ENCODE measurements at regions not wholly inside any gene's neighbourhood (a gene's known extent, or its start where the extent isn't known, plus 50 kb on each side); places are given as distances from the start of the nearest gene placed in this dataset.

DNA sequence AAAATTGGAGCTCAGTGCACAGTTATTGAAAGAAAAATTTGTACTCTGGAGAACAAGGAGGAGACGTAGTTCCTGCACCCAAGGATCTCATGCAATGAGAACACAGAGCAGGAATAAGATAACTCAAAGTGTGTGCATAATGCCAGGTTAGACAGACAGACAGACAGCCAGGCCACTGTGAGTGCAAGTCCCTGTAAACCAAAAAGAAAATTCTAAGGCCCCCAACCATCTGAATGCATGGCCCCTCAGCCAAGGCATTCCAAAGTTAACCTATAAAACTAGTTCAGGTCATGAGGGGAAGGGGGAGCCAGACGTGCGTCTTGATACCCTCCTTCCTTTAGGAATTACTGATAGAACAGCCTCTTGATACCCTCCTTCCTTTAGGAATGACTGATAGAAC is 94.5 kb upstream of the ENPP6 start:
- no peaks in the 10 kb centered on the region for H3K4me1 Mint-ChIP-seq
- peaks cover 8% of the 10 kb centered on the region for H3K9me3 Mint-ChIP-seq
- no peak overlapping the region for H3K27ac Mint-ChIP-seq
- H3K36me3 Mint-ChIP-seq (ENCODE audit: low read depth) = no peaks in the 10 kb centered on the region
- no peak for TF ChIP-seq CTCF (IDR thresholded peaks at IDR 0.05)
- H3K4me3 Mint-ChIP-seq = no peak overlapping the region
- peaks cover 22% of the 10 kb centered on the region for H3K27me3 Mint-ChIP-seq (ENCODE audit: low read depth, poor library complexity)
- no peak for DNase-seq

- H3K4me3 Mint-ChIP-seq = no peak overlapping the region
- no peak overlapping the region for H3K27ac Mint-ChIP-seq
- H3K36me3 Mint-ChIP-seq (ENCODE audit: low read depth) = no peaks in the 10 kb centered on the region
- H3K4me1 Mint-ChIP-seq = no peaks in the 10 kb centered on the region
- H3K27me3 Mint-ChIP-seq (ENCODE audit: low read depth, poor library complexity) = peaks cover 16% of the 10 kb centered on the region
- peaks cover 8% of the 10 kb centered on the region for H3K9me3 Mint-ChIP-seq
- no peak for TF ChIP-seq CTCF (IDR thresholded peaks at IDR 0.05)
- no peak for DNase-seq
These were observed 93.4 kb upstream of the ENPP6 start for GRCh38 chr4:184310881-184311709.

- no peak overlapping the region for H3K4me3 Mint-ChIP-seq
These were observed 92.5 kb upstream of the ENPP6 start for GRCh38 chr4:184310171-184310567.

DNA sequence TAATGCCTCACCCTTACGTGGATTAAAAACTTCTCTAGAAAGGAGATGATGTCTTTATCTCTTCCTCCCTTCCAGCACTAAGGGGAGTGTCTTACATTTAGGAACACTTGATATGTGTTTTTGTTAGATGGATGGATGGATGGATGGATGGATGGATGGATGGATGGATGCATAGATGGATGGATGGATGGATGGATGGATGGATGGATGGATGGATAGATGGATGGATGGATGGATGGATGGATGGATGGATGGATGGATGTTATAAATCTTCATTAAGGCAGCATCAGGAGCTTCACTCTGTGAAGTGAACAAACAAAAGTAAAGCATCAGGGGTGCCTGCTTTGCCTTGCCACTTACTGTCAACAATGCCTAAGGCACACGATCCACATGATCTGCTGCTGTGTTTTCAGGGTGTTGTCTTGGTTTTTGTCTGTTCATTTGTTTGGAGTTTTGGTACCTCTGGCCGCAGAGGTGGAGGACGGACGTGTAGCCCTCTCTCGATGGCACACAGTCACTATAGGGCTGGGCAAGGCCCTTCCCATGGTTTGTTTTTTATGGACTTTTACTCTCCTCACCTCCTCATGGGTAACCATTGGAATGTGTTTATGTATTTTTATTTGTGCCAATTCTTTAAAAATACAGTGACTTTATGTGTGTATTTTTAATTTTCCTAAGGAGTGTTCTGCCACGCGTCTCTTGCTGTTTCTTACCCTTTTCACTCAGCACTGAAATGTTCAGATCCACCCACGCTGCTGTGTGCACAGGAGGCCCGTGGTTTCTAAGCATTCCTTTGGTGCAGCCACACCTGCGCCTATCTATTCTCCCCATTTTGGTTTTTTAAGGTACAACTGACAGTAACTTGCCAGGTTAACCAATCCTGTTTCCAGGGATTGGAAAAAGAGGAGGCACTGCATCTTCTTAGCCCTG is 91.8 kb upstream of the ENPP6 start:
- H3K27me3 Mint-ChIP-seq (ENCODE audit: low read depth, poor library complexity) = peaks cover 13% of the 10 kb centered on the region
- no peaks in the 10 kb centered on the region for H3K36me3 Mint-ChIP-seq (ENCODE audit: low read depth)
- DNase-seq = no peak
- H3K4me3 Mint-ChIP-seq = no peak overlapping the region
- H3K4me1 Mint-ChIP-seq = no peaks in the 10 kb centered on the region
- peaks cover 14% of the 10 kb centered on the region for H3K9me3 Mint-ChIP-seq
- H3K27ac Mint-ChIP-seq = no peak overlapping the region
- TF ChIP-seq CTCF (IDR thresholded peaks at IDR 0.05) = no peak

More at GRCh38 chr4:184310171-184310567, 92.5 kb upstream of the ENPP6 start:
- H3K9me3 Mint-ChIP-seq = peaks cover 8% of the 10 kb centered on the region
- DNase-seq = no peak
- no peak overlapping the region for H3K27ac Mint-ChIP-seq
- H3K36me3 Mint-ChIP-seq (ENCODE audit: low read depth) = no peaks in the 10 kb centered on the region
- peaks cover 16% of the 10 kb centered on the region for H3K27me3 Mint-ChIP-seq (ENCODE audit: low read depth, poor library complexity)
- no peaks in the 10 kb centered on the region for H3K4me1 Mint-ChIP-seq
- no peak for TF ChIP-seq CTCF (IDR thresholded peaks at IDR 0.05)

- Mint-ChIP-seq H3K9me3 (peaks cover 28% of the 10 kb centered on the region), H3K27ac (no peak overlapping the region), H3K4me1 (no peaks in the 10 kb centered on the region), H3K36me3 (ENCODE audit: low read depth) (no peaks in the 10 kb centered on the region), H3K4me3 (no peak overlapping the region), H3K27me3 (ENCODE audit: low read depth, poor library complexity) (peaks cover 3% of the 10 kb centered on the region)
- no peak for TF ChIP-seq CTCF (IDR thresholded peaks at IDR 0.05)
- no peak for DNase-seq
These were observed 89.3 kb upstream of the ENPP6 start for GRCh38 chr4:184306949-184307348.
